ENCODE measurements at regions not wholly inside any gene's neighbourhood (a gene's known extent, or its start where the extent isn't known, plus 50 kb on each side); places are given as distances from the start of the nearest gene placed in this dataset.

DNA sequence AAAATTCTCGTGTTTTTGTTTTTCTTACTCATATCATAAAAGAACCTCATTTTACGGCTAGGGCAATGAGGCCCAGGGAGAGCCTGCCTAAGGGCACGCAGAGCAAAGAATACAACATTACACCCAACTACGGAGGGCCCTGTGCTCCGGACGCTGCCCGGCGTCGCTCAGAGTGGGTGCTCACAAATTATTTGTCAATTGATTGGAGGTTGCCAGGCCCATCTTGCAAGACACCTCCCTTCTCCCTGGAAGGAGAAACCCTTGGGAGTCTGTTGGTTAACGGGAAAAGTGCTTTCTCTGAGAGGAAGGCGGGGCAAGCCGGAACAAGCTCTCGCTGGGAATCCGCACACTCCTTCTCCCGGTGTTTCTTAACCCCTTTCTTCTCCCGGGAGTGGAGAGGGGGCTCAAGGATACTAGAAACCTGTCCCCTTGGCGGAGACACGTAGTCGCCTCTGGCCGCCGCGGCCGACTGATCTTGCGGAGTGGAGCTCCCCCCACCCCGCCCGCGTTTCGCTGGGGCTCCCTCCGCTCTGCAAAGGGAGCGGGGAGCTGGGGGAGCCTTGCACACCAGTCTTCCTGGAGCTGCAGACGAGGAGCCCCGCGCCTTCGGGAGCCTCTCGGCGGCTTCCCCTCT lies 599.3 kb upstream of the SGCD start:
- Histone ChIP-seq H3K27me3 (ENCODE audit: control insufficient read depth in 1 of 2, insufficient read depth in 2 of 2, low read length in 2 of 2) (peaks cover 37 to 48% of the 10 kb centered on the region in 2 experiments), H3K36me3 (ENCODE audit: insufficient read depth, low read length) (no peaks in the 10 kb centered on the region), H3K9me3 (ENCODE audit: control insufficient read depth in 1 of 2, insufficient read depth in 1 of 2, low read length in 2 of 2) (peaks cover 0 to 28% of the 10 kb centered on the region in 2 experiments), H3K4me1 (ENCODE audit: insufficient read depth, low read length) (no peaks in the 10 kb centered on the region), H3K27ac (ENCODE audit: low read depth in 1 of 2, low read length in 2 of 2) (no peak overlapping the region), H3K4me3 (ENCODE audit: low read length) (no peak overlapping the region)
- POLR2A ChIA-PET: no interaction called here
- CTCF ChIA-PET: no interaction called here
- Mint-ChIP-seq H3K36me3 (ENCODE audit: low read depth) (no peaks in the 10 kb centered on the region), H3K27me3 (peaks cover 78% of the 10 kb centered on the region), H3K9me3 (no peaks in the 10 kb centered on the region), H3K27ac (no peak overlapping the region), H3K4me3 (no peak overlapping the region), H3K4me1 (ENCODE audit: low read depth) (no peaks in the 10 kb centered on the region)
- TF ChIP-seq, protein P1, sequence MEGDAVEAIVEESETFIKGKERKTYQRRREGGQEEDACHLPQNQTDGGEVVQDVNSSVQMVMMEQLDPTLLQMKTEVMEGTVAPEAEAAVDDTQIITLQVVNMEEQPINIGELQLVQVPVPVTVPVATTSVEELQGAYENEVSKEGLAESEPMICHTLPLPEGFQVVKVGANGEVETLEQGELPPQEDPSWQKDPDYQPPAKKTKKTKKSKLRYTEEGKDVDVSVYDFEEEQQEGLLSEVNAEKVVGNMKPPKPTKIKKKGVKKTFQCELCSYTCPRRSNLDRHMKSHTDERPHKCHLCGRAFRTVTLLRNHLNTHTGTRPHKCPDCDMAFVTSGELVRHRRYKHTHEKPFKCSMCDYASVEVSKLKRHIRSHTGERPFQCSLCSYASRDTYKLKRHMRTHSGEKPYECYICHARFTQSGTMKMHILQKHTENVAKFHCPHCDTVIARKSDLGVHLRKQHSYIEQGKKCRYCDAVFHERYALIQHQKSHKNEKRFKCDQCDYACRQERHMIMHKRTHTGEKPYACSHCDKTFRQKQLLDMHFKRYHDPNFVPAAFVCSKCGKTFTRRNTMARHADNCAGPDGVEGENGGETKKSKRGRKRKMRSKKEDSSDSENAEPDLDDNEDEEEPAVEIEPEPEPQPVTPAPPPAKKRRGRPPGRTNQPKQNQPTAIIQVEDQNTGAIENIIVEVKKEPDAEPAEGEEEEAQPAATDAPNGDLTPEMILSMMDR (IDR thresholded peaks at IDR 0.05): no peak
- ATAC-seq (ENCODE audit: poor library complexity): no peak
- DNase-seq: no peak
- intact Hi-C loops (cut with DNase I, micrococcal nuclease): no loop called here

GRCh38 chr5:155728146-155728856 lies 598.7 kb upstream of the SGCD start:
- intact Hi-C loops (cut with DNase I, micrococcal nuclease): no loop called here
- Mint-ChIP-seq H3K9me3 (no peaks in the 10 kb centered on the region), H3K36me3 (ENCODE audit: low read depth) (no peaks in the 10 kb centered on the region), H3K27me3 (peaks cover 82% of the 10 kb centered on the region), H3K4me3 (no peak overlapping the region), H3K27ac (no peak overlapping the region), H3K4me1 (ENCODE audit: low read depth) (no peaks in the 10 kb centered on the region)
- ATAC-seq (ENCODE audit: poor library complexity) (no peak), DNase-seq (peak in 2 of 14 experiments; percentile 9 to 12)
- Histone ChIP-seq H3K36me3 (ENCODE audit: insufficient read depth, low read length) (no peaks in the 10 kb centered on the region), H3K27ac (ENCODE audit: low read depth in 1 of 2, low read length in 2 of 2) (no peak overlapping the region), H3K27me3 (ENCODE audit: control insufficient read depth in 1 of 2, insufficient read depth in 2 of 2, low read length in 2 of 2) (peaks cover 37 to 48% of the 10 kb centered on the region in 2 experiments), H3K4me3 (ENCODE audit: low read length) (no peak overlapping the region), H3K9me3 (ENCODE audit: control insufficient read depth in 1 of 2, insufficient read depth in 1 of 2, low read length in 2 of 2) (peaks cover 0 to 28% of the 10 kb centered on the region in 2 experiments), H3K4me1 (ENCODE audit: insufficient read depth, low read length) (no peaks in the 10 kb centered on the region)
- ChIA-PET CTCF (no interaction called here), POLR2A (no interaction called here)
- TF ChIP-seq, protein P1 (IDR thresholded peaks at IDR 0.05): no peak

DNA sequence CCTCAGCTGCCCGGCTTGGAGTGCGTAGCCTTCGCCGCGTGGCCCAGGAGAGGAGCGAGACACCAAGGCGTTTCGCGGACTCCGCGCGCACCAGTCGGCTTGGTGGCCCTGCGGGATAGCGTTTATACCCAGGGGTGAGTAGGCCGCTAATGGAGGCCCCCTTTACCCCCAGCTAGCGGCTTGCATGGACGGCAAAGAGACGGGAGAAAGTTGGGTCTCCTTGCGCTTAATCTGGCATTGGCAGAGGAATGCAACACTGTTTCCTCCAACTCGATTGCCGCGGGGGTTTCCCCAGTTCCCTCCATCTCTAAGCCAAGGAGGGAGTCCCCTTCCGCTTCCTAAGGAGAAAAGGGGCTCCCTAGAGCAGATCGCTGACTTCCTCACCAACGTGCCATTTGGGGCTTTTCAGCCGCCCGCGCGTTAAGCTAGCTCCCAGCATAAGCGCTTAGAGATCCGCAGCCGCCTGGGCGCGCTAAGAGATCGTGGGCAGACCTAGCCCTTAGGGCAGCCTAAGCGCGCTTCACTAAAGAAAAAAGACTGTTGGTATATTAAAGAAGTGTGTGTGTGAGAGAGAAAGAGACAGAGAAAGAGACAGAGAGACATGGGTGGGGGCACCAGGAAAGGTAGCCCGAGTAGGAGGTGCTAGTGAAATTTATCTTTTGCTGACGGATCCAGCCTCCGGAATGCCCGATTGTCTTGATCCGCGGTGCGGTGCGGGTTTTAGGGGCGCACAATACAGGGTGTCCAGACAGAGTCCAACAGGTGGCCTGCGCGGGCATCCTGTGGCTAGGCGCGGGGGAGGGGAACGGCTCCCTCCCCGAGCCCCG lies 597.9 kb upstream of the SGCD start:
- H3K4me3 ChIP-seq (ENCODE audit: low read length): no peak overlapping the region
- no peak for ATAC-seq (ENCODE audit: poor library complexity)
- H3K4me1 Mint-ChIP-seq (ENCODE audit: low read depth): no peaks in the 10 kb centered on the region
- ChIA-PET CTCF (no interaction called here), POLR2A (no interaction called here)
- H3K9me3 ChIP-seq (ENCODE audit: control insufficient read depth in 1 of 2, insufficient read depth in 1 of 2, low read length in 2 of 2): peaks cover 0 to 28% of the 10 kb centered on the region in 2 experiments
- DNase-seq: peak in 2 of 14 experiments; percentile 11 to 41
- TF ChIP-seq, protein P1 (IDR thresholded peaks at IDR 0.05): no peak
- H3K36me3 Mint-ChIP-seq (ENCODE audit: low read depth): no peaks in the 10 kb centered on the region
- H3K27me3 Mint-ChIP-seq: peaks cover 79% of the 10 kb centered on the region
- H3K27ac ChIP-seq (ENCODE audit: low read depth in 1 of 2, low read length in 2 of 2): no peak overlapping the region
- no peaks in the 10 kb centered on the region for H3K4me1 ChIP-seq (ENCODE audit: insufficient read depth, low read length)
- intact Hi-C loops (cut with DNase I, micrococcal nuclease): no loop called here
- peaks cover 37 to 48% of the 10 kb centered on the region in 2 experiments for H3K27me3 ChIP-seq (ENCODE audit: control insufficient read depth in 1 of 2, insufficient read depth in 2 of 2, low read length in 2 of 2)
- H3K27ac Mint-ChIP-seq: no peak overlapping the region
- H3K9me3 Mint-ChIP-seq: no peaks in the 10 kb centered on the region
- H3K36me3 ChIP-seq (ENCODE audit: insufficient read depth, low read length): no peaks in the 10 kb centered on the region
- H3K4me3 Mint-ChIP-seq: no peak overlapping the region
